K562 (cell line): ENCODE measurements at regions not wholly inside any gene's neighbourhood (a gene's known extent, or its start where the extent isn't known, plus 50 kb on each side); places are given as distances from the start of the nearest gene placed in this dataset.

Experiments used
- ATAC-seq: fragments of 200-7000 bp; cut with Tn5 transposase; 3 replicates; pipeline ENCODE4 v1.9.1; 2020; ENCODE audit warnings: moderate library complexity
- BruUV-seq: library from RNA; stranded (reverse); fragments of 400-500 nt; replicated peaks from 2 replicates; lab custom pipeline; 2021; lab: Mats Ljungman, UMichigan
- CTCF ChIA-PET: fragments of 300-600 bp; formaldehyde crosslinking; extraction: SDS; loops from one replicate; lab custom pipeline; 2021; ENCODE audit warnings: low intra/inter-chr PET ratio; lab: Yijun Ruan, JAX
- POLR2A ChIA-PET: fragments of 300-600, 350-650 bp; sonication (Branson Sonifier 250); formaldehyde crosslinking; extraction: SDS; loops from one replicate; lab custom pipeline; 2021; ENCODE audit warnings: antibody characterized with exemption, inconsistent platforms; lab: Yijun Ruan, JAX
- DNase-seq, 4 experiments: peaks; one replicate each; pipeline versions ENCODE4 v3.0.0 to v3.0.0-alpha.2; 2011 to 2018; ENCODE audit warnings: low spot score in 3 of 4, mixed read lengths in 3 of 4; ENCODE audit errors: extremely low read depth in 1 of 4
- FAIRE-seq: peaks from 2 replicates; lab custom pipeline; 2011; peaks lifted over from hg19 to GRCh38; lab: Jason Lieb, UNC
- H2AFZ ChIP-seq: 2 replicates; pipeline ENCODE4 v1.6.0; 2011; ENCODE audit warnings: low read depth, low read length, control low read depth, inconsistent platforms
- H3K27ac ChIP-seq: fragments of 200-600 bp; 3 replicates; pipeline ENCODE4 v1.8.0; 2011; ENCODE audit warnings: low read depth, mild to moderate bottlenecking, control low read depth, inconsistent platforms, low read length, moderate library complexity, mixed read lengths; ENCODE audit errors: extremely low read depth
- H3K27me3 ChIP-seq, 2 experiments: fragments of 300-600 bp in 1 of 2; 2 replicates in 1 of 2; 3 replicates in 1 of 2; pipeline versions ENCODE4 v1.6.0 to v1.8.0; 2011; ENCODE audit warnings: inconsistent platforms in 2 of 2, low read length in 2 of 2, mild to moderate bottlenecking in 1 of 2, mixed read lengths in 1 of 2, moderate library complexity in 1 of 2; ENCODE audit not compliant: control insufficient read depth in 2 of 2, insufficient read depth in 2 of 2
- H3K36me3 ChIP-seq: fragments of 300-600 bp; 3 replicates; pipeline ENCODE4 v1.8.0; 2011; ENCODE audit warnings: mild to moderate bottlenecking, low read length, inconsistent platforms; ENCODE audit not compliant: control insufficient read depth, insufficient read depth
- H3K4me1 ChIP-seq, 2 experiments: fragments of 200-600 bp in 1 of 2; replicated peaks in 1 of 2; 2 replicates in 1 of 2; 3 replicates in 1 of 2; pipeline versions ENCODE4 v1.5.1 to v1.8.0; 2011; ENCODE audit warnings: inconsistent platforms in 2 of 2, low read length in 2 of 2, mild to moderate bottlenecking in 1 of 2, mixed read lengths in 1 of 2, moderate library complexity in 1 of 2; ENCODE audit not compliant: control insufficient read depth in 2 of 2, insufficient read depth in 2 of 2
- H3K4me2 ChIP-seq: 2 replicates; pipeline ENCODE4 v1.6.1; 2011; ENCODE audit warnings: low read length, control low read depth, inconsistent platforms, mixed read lengths; ENCODE audit not compliant: insufficient read depth
- H3K4me3 ChIP-seq: fragments of 200-600 bp; sonication (generic), shearing (Covaris generic); 2 replicates; pipeline ENCODE4 v1.5.1; 2016; ENCODE audit warnings: control low read depth, inconsistent platforms
- H3K79me2 ChIP-seq: fragments of 200-600 bp; 3 replicates; pipeline ENCODE4 v1.8.0; 2011; ENCODE audit warnings: low read length, inconsistent platforms; ENCODE audit not compliant: control insufficient read depth, insufficient read depth
- H3K9ac ChIP-seq, 2 experiments: 2 replicates each; pipeline versions ENCODE4 v1.6.0 to v1.6.1; 2011; ENCODE audit warnings: low read depth in 2 of 2, low read length in 2 of 2, control low read depth in 1 of 2, inconsistent platforms in 1 of 2, mild to moderate bottlenecking in 1 of 2, mixed read lengths in 1 of 2; ENCODE audit not compliant: insufficient read depth in 1 of 2
- H3K9me1 ChIP-seq: one replicate; pipeline ENCODE4 v1.6.0; 2011; ENCODE audit warnings: inconsistent platforms, mild to moderate bottlenecking, low read length, moderate library complexity; ENCODE audit not compliant: control insufficient read depth, insufficient read depth
- H3K9me3 ChIP-seq: replicated peaks from 2 replicates; pipeline ENCODE4 v1.5.1; 2011; ENCODE audit warnings: low read depth, low read length, inconsistent platforms; ENCODE audit not compliant: control insufficient read depth, insufficient read depth
- H4K20me1 ChIP-seq: replicated peaks from 2 replicates; pipeline ENCODE4 v1.6.1; 2011; ENCODE audit warnings: low read length, inconsistent platforms, mixed read lengths; ENCODE audit not compliant: control insufficient read depth, insufficient read depth
- ASH1L ChIP-seq: fragments of 450-650 bp; IDR thresholded peaks from 2 replicates; pipeline ENCODE4 v1.6.1; 2018; ENCODE audit warnings: borderline replicate concordance, mild to moderate bottlenecking, low read depth; ENCODE audit not compliant: partially characterized antibody
- ATF7 ChIP-seq: fragments of 450-650 bp; IDR thresholded peaks from 2 replicates; pipeline ENCODE4 v1.7.1; 2014; ENCODE audit warnings: mild to moderate bottlenecking, moderate library complexity
- CUX1 ChIP-seq: fragments of 200-800 bp; sonication (Bioruptor generic); IDR thresholded peaks from 2 replicates; pipeline ENCODE4 v1.6.1; 2016; ENCODE audit warnings: missing genetic modification characterization, missing compliant biosample characterization
- HOXB6 ChIP-seq: fragments of 250-450 bp; sonication (Bioruptor Pico); IDR thresholded peaks from 2 replicates; pipeline ENCODE4 v1.5.1; 2022; ENCODE audit warnings: mild to moderate bottlenecking, borderline replicate concordance
- MEF2A ChIP-seq: IDR thresholded peaks from 2 replicates; pipeline ENCODE4 v1.6.1; 2011; ENCODE audit warnings: low read depth, mild to moderate bottlenecking, low read length, moderate library complexity; ENCODE audit not compliant: control insufficient read depth
- MNT ChIP-seq, 2 experiments: fragments of 450-650 bp; conservative IDR thresholded peaks; 2 replicates each; pipeline ENCODE4 v1.6.1; 2017; ENCODE audit warnings: mild to moderate bottlenecking in 2 of 2, moderate library complexity in 2 of 2
- NELFE ChIP-seq: IDR thresholded peaks from 2 replicates; pipeline ENCODE4 v1.6.1; 2011; ENCODE audit warnings: mild to moderate bottlenecking; ENCODE audit not compliant: insufficient read depth, insufficient read length
- POU5F1 ChIP-seq: fragments of 150-350 bp; IDR thresholded peaks from 2 replicates; pipeline ENCODE4 v1.6.1; 2014; ENCODE audit warnings: borderline replicate concordance, low read length, low read depth, mild to moderate bottlenecking; ENCODE audit not compliant: partially characterized antibody
- PTTG1 ChIP-seq: fragments of 450-650 bp; IDR thresholded peaks from 2 replicates; pipeline ENCODE4 v1.6.1; 2016; ENCODE audit warnings: low read depth, mild to moderate bottlenecking, missing genetic modification characterization, missing compliant biosample characterization
- RBM22 ChIP-seq: fragments of 200-400 bp; formaldehyde crosslinking; IDR thresholded peaks from 2 replicates; pipeline ENCODE4 v1.6.1; 2018; ENCODE audit warnings: low read length, low read depth; ENCODE audit not compliant: poor library complexity, severe bottlenecking
- SMAD3 ChIP-seq: fragments of 450-650 bp; formaldehyde crosslinking; conservative IDR thresholded peaks from 2 replicates; pipeline ENCODE4 v1.4.0; 2020; ENCODE audit warnings: mild to moderate bottlenecking
- TEAD4 ChIP-seq, 2 experiments: sonication (generic) in 1 of 2; formaldehyde crosslinking in 1 of 2; IDR thresholded peaks; 2 replicates each; pipeline versions ENCODE4 v1.6.1 to v1.8.0; 2012 to 2022; ENCODE audit warnings: borderline replicate concordance in 1 of 2, inconsistent platforms in 1 of 2, low read length in 1 of 2, mild to moderate bottlenecking in 1 of 2, missing genetic modification reagents in 1 of 2
- ZBED1 ChIP-seq: IDR thresholded peaks from 2 replicates; pipeline ENCODE4 v1.6.1; 2014
- ZNF239 ChIP-seq: fragments of 250-450 bp; sonication (Bioruptor Pico); IDR thresholded peaks from 2 replicates; pipeline ENCODE4 v1.4.0; 2020; ENCODE audit warnings: mild to moderate bottlenecking
- ZNF324 ChIP-seq: fragments of 250-450 bp; sonication (Bioruptor Pico); IDR thresholded peaks from 2 replicates; pipeline ENCODE4 v1.4.0; 2020; ENCODE audit warnings: mild to moderate bottlenecking
- WGBS: fragments of 100-300 bp; shearing (Covaris generic); methylation state at CpG from one replicate; pipeline ENCODE4 v1.1.6; 2016; ENCODE audit warnings: low coverage, mixed read lengths; ENCODE audit not compliant: insufficient coverage; ENCODE audit errors: missing lambda C conversion rate; 5-methylcytosine and 5-hydroxymethylcytosine counted together
- in situ Hi-C: fragments of 300-500 bp; cut with MboI; formaldehyde crosslinking; loops from 4 replicates; pipeline ENCODE4 v1.15.0; 2018; ENCODE audit warnings: inconsistent platforms, mixed read lengths
- intact Hi-C: fragments of 100-400 bp; cut with micrococcal nuclease; formaldehyde crosslinking; loops from 2 replicates; pipeline ENCODE4 v1.14.2; 2022

- DNase-seq (no peak), FAIRE-seq (no peak), ATAC-seq (no peak)
- BruUV-seq = no TSS peak
- no peak overlapping the region for H3K4me3 ChIP-seq
- no peaks in the 10 kb centered on the region for H3K9me3 ChIP-seq
- no peak overlapping the region for H3K4me2 ChIP-seq
- CTCF ChIA-PET = interaction anchor here (0.5 kb wide), 1 partner anchor 997 kb away, joined by 4 read pairs; no protein-coding TSS in a partner anchor
- no peaks in the 10 kb centered on the region for H3K9me1 ChIP-seq
- H3K36me3 ChIP-seq = no peaks in the 10 kb centered on the region
- no peak overlapping the region for H3K9ac ChIP-seq
- H3K79me2 ChIP-seq = no peaks in the 10 kb centered on the region
- POLR2A ChIA-PET = interaction anchor here (0.6 kb wide), 1 partner anchor 10 kb away, joined by 3 read pairs; no protein-coding TSS in a partner anchor
- no peak overlapping the region for H3K27ac ChIP-seq
- no peak overlapping the region for H2AFZ ChIP-seq
- no peaks in the 10 kb centered on the region; a peak in 2 of 5 replicates for H3K4me1 ChIP-seq
- intact Hi-C loops = no loop called here
- WGBS = 0% methylated on average over 8 of the region's 10 CpGs
- in situ Hi-C loops = no loop called here
- H3K27me3 ChIP-seq = no peaks in the 10 kb centered on the region
- H4K20me1 ChIP-seq = no peaks in the 10 kb centered on the region
- no peak for TF ChIP-seq ZNF239 (CRISPR knock-in tag)
- no peak for TF ChIP-seq NELFE
- no peak for TF ChIP-seq ZNF324 (CRISPR knock-in tag)
- no peak for TF ChIP-seq RBM22
- TF ChIP-seq POU5F1 = no peak
- no peak for TF ChIP-seq HOXB6 (CRISPR knock-in tag)
- TF ChIP-seq PTTG1 (tag) = no peak
- TF ChIP-seq SMAD3 (CRISPR knock-in tag) = no peak
- TF ChIP-seq CUX1 = no peak
- TF ChIP-seq MEF2A = no peak
- TF ChIP-seq ZBED1 = no peak
- no peak for TF ChIP-seq ASH1L
- TF ChIP-seq TEAD4 (IDR thresholded peaks at IDR 0.05; ENCODE audit: low read length) = no peak
- TF ChIP-seq TEAD4 (CRISPR knock-in tag; IDR thresholded peaks at IDR 0.05; ENCODE audit: borderline replicate concordance) = no peak
- no peak for TF ChIP-seq ATF7
- TF ChIP-seq MNT (conservative IDR thresholded peaks at IDR 0.05) = no peak
Measured at GRCh38 chr3:59538753-59539432, 489.1 kb upstream of the CFAP20DC start.
